ENCODE measurements at regions not wholly inside any gene's neighbourhood (a gene's known extent, or its start where the extent isn't known, plus 50 kb on each side); places are given as distances from the start of the nearest gene placed in this dataset.

GRCh38 chr11:131217313-131218310 is 152.8 kb upstream of the NTM start:
- Histone ChIP-seq H3K36me3 (ENCODE audit: control insufficient read depth, insufficient read depth, low read length) (no peaks in the 10 kb centered on the region), H3K4me3 (ENCODE audit: low read depth, low read length) (no peak overlapping the region), H3K27me3 (ENCODE audit: control insufficient read depth, insufficient read depth, low read length) (no peaks in the 10 kb centered on the region)
- DNase-seq (ENCODE audit: low read depth) = peak; percentile 27
- peak; percentile 61 for TF ChIP-seq CTCF (IDR thresholded peaks at IDR 0.05; ENCODE audit: insufficient read depth, low read length, severe bottlenecking)
- no peak for FAIRE-seq

GRCh38 chr11:131218542-131218941 is 151.9 kb upstream of the NTM start:
- FAIRE-seq (no peak), DNase-seq (ENCODE audit: low read depth) (no peak)
- TF ChIP-seq CTCF (IDR thresholded peaks at IDR 0.05; ENCODE audit: insufficient read depth, low read length, severe bottlenecking) = no peak
- H3K36me3 ChIP-seq (ENCODE audit: control insufficient read depth, insufficient read depth, low read length) = no peaks in the 10 kb centered on the region
- no peak overlapping the region for H3K4me3 ChIP-seq (ENCODE audit: low read depth, low read length)
- no peaks in the 10 kb centered on the region for H3K27me3 ChIP-seq (ENCODE audit: control insufficient read depth, insufficient read depth, low read length)

GRCh38 chr11:131219646-131220045 is 150.8 kb upstream of the NTM start:
- H3K4me3 ChIP-seq (ENCODE audit: low read depth, low read length) = no peak overlapping the region
- no peaks in the 10 kb centered on the region for H3K27me3 ChIP-seq (ENCODE audit: control insufficient read depth, insufficient read depth, low read length)
- DNase-seq (ENCODE audit: low read depth) (no peak), FAIRE-seq (no peak)
- no peak for TF ChIP-seq CTCF (IDR thresholded peaks at IDR 0.05; ENCODE audit: insufficient read depth, low read length, severe bottlenecking)
- H3K36me3 ChIP-seq (ENCODE audit: control insufficient read depth, insufficient read depth, low read length) = no peaks in the 10 kb centered on the region

- no peaks in the 10 kb centered on the region for H3K27me3 ChIP-seq (ENCODE audit: control insufficient read depth, insufficient read depth, low read length)
- DNase-seq (ENCODE audit: low read depth) = no peak
- no peak for TF ChIP-seq CTCF (IDR thresholded peaks at IDR 0.05; ENCODE audit: insufficient read depth, low read length, severe bottlenecking)
- no peaks in the 10 kb centered on the region for H3K36me3 ChIP-seq (ENCODE audit: control insufficient read depth, insufficient read depth, low read length)
- FAIRE-seq = no peak
- H3K4me3 ChIP-seq (ENCODE audit: low read depth, low read length) = no peak overlapping the region
Observed at GRCh38 chr11:131223198-131223991, 147.0 kb upstream of the NTM start.

GRCh38 chr11:131228378-131228777 is 142.0 kb upstream of the NTM start:
- no peak for TF ChIP-seq CTCF (IDR thresholded peaks at IDR 0.05; ENCODE audit: insufficient read depth, low read length, severe bottlenecking)
- Histone ChIP-seq H3K4me3 (ENCODE audit: low read depth, low read length) (no peak overlapping the region), H3K27me3 (ENCODE audit: control insufficient read depth, insufficient read depth, low read length) (no peaks in the 10 kb centered on the region), H3K36me3 (ENCODE audit: control insufficient read depth, insufficient read depth, low read length) (no peaks in the 10 kb centered on the region)
- FAIRE-seq (no peak), DNase-seq (ENCODE audit: low read depth) (no peak)

Measured in bronchial epithelial cell (primary cell).